HG03103 (cell line): ENCODE measurements at regions not wholly inside any gene's neighbourhood (a gene's known extent, or its start where the extent isn't known, plus 50 kb on each side); places are given as distances from the start of the nearest gene placed in this dataset.

ENCODE experiments used
- ATAC-seq: cut with Tn5 transposase; IDR thresholded peaks from one replicate; pipeline ENCODE4 v1.9.1; 2021; ENCODE audit warnings: low read depth; ENCODE audit not compliant: unreplicated experiment

GRCh38 chr15:94021621-94022320, 209.6 kb upstream of the MCTP2 start:
- ATAC-seq: no peak

GRCh38 chr15:94019062-94019461, 212.3 kb upstream of the MCTP2 start:
- ATAC-seq: no peak

- no peak for ATAC-seq
Observed at GRCh38 chr15:94015324-94015723, 216.0 kb upstream of the MCTP2 start.

GRCh38 chr15:94008104-94009074, 223.0 kb upstream of the MCTP2 start:
- no peak for ATAC-seq

GRCh38 chr15:94004697-94005096, 226.7 kb upstream of the MCTP2 start:
- ATAC-seq: no peak

- no peak for ATAC-seq
Observed at GRCh38 chr15:94002041-94002440, 229.3 kb upstream of the MCTP2 start.

- no peak for ATAC-seq
Observed at GRCh38 chr15:94001255-94001801, 230.0 kb upstream of the MCTP2 start.

GRCh38 chr15:94000606-94001005, 230.8 kb upstream of the MCTP2 start:
- no peak for ATAC-seq

- ATAC-seq: no peak
Observed at GRCh38 chr15:93997071-93997658, 234.2 kb upstream of the MCTP2 start.

GRCh38 chr15:93989440-93989998, 241.8 kb upstream of the MCTP2 start:
- no peak for ATAC-seq

- ATAC-seq: no peak
Observed at GRCh38 chr15:93987068-93987467, 244.3 kb upstream of the MCTP2 start.

GRCh38 chr15:93986400-93986984, 244.9 kb upstream of the MCTP2 start:
- ATAC-seq: no peak

GRCh38 chr15:93985925-93986324, 245.4 kb upstream of the MCTP2 start:
- ATAC-seq: no peak

GRCh38 chr15:93985176-93985575, 246.2 kb upstream of the MCTP2 start:
- no peak for ATAC-seq

GRCh38 chr15:93983526-93983925, 247.8 kb upstream of the MCTP2 start:
- no peak for ATAC-seq

- no peak for ATAC-seq
Observed at GRCh38 chr15:93982226-93982727, 249.1 kb upstream of the MCTP2 start.

GRCh38 chr15:93981706-93982105, 249.7 kb upstream of the MCTP2 start:
- ATAC-seq: no peak

- no peak for ATAC-seq
Observed at GRCh38 chr15:93980261-93980911, 251.0 kb upstream of the MCTP2 start.

GRCh38 chr15:93974804-93975481, 256.4 kb upstream of the MCTP2 start:
- no peak for ATAC-seq
